ENCODE measurements at regions not wholly inside any gene's neighbourhood (a gene's known extent, or its start where the extent isn't known, plus 50 kb on each side); places are given as distances from the start of the nearest gene placed in this dataset.

GRCh38 chr10:108562105-108562504, 1361.2 kb downstream of the XPNPEP1 start:
- TF ChIP-seq, protein P1, sequence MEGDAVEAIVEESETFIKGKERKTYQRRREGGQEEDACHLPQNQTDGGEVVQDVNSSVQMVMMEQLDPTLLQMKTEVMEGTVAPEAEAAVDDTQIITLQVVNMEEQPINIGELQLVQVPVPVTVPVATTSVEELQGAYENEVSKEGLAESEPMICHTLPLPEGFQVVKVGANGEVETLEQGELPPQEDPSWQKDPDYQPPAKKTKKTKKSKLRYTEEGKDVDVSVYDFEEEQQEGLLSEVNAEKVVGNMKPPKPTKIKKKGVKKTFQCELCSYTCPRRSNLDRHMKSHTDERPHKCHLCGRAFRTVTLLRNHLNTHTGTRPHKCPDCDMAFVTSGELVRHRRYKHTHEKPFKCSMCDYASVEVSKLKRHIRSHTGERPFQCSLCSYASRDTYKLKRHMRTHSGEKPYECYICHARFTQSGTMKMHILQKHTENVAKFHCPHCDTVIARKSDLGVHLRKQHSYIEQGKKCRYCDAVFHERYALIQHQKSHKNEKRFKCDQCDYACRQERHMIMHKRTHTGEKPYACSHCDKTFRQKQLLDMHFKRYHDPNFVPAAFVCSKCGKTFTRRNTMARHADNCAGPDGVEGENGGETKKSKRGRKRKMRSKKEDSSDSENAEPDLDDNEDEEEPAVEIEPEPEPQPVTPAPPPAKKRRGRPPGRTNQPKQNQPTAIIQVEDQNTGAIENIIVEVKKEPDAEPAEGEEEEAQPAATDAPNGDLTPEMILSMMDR (IDR thresholded peaks at IDR 0.05), result no peak

DNA sequence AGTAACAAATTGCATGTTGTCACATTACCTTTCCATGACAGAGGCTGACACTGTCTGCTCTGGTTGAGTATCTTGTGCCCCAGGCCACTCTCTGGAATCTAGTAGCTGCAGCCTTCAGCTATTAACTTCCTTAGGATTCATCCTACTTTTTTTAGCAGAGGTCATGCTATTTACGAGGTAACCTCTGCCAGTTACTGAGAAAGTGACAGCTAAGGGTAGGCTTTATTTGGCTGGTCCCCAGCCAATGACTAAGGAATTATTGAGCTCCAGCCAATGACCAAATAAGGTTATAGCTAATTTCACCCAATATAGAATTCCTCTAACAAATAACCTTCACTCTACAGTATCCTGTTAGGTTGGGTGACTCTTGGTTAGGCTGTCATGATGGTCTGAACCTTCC, 1361.7 kb downstream of the XPNPEP1 start:
- TF ChIP-seq, protein P1 (IDR thresholded peaks at IDR 0.05), result no peak

GRCh38 chr10:108560488-108560887, 1362.8 kb downstream of the XPNPEP1 start:
- TF ChIP-seq, protein P1 (IDR thresholded peaks at IDR 0.05), result no peak

DNA sequence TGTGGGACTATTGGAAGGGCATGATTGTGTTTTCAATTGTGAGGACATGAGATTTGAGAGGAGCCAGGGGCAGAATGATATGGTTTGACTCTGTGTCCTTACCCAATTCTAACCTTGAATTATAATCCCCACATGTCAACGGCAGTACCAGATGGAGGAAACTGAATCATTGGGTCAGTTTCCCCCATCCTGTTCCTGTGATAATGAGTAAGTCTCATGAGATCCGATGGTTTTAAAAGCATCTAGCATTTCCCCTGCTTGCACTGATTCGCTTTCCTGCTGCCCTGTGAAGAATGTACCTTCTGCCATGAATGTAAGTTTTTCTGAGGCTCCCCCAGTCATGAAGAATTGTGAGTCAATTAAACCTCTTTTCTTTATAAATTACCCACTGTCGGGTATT, 1367.1 kb downstream of the XPNPEP1 start:
- TF ChIP-seq, protein P1 (IDR thresholded peaks at IDR 0.05), result no peak

DNA sequence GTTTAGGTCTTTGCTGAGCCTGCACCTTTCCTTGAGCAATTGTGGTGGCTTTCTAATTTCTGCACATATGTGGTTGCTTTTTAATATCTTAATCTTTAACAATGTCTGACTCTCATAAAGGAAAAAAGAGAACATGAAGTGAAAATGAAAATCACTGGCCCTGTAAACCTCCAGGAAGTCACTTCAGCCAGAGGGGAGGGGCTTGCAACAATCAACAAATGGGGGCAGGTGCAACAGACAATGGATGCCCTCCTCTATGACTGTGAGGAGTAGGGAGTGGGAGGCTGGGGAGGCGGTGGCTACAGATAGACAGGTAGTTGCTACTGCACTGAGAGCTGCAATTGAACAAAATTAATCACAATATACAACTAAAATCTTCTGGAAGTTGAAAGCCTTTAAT, 1377.4 kb downstream of the XPNPEP1 start:
- TF ChIP-seq, protein P1 (IDR thresholded peaks at IDR 0.05), result no peak

GRCh38 chr10:108544500-108545120, 1378.7 kb downstream of the XPNPEP1 start:
- TF ChIP-seq, protein P1 (IDR thresholded peaks at IDR 0.05), result peak; percentile 87

DNA sequence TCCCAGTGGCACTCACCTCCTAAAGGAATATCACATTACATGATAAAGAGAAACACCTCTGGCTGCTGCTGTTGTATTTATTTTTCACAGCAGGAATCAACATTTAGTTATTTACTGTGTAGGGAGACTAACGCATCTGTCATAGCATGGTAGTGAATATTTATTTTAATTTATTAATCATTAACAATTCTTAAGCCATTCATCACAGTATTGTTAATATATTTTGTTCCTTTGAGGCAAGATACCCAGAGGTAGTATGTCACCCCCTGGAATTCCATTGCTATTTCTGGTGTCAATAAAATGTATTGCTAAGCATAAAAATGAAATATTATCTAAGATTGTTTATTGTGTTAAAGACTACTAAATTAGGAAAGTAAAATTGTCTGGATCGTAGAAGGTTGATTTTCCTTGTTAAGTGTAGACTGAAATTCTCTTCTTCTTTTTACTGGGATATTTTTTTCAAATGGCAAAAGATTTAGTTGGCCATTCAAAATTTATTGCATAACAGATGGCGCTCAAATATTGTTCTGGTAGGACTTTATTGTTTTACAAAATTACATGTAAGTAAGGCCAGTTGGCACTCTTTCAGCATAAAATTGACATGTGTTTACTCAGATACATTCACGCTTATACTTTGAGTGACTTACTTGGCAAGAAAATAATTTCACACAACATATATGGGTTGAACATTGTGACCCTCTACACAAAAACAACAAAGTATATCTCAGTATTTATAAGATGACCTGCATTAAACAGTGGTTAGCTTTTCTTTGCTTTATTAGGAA, 1358.7 kb upstream of the SORCS1 start:
- TF ChIP-seq, protein P1 (IDR thresholded peaks at IDR 0.05), result no peak
